ENCODE measurements at regions not wholly inside any gene's neighbourhood (a gene's known extent, or its start where the extent isn't known, plus 50 kb on each side); places are given as distances from the start of the nearest gene placed in this dataset.
"Not testable (repeated sequence)": the region's sequence is repeated elsewhere in the genome, so short reads cannot be mapped to it uniquely, and the experiment has no call there.

GRCh38 chr12:114167431-114167830, 201.3 kb upstream of the RBM19 start:
- no peaks in the 10 kb centered on the region for H3K9me3 Mint-ChIP-seq
- CTCF ChIA-PET, result no interaction called here
- no peak for DNase-seq

GRCh38 chr12:114166362-114166761, 200.2 kb upstream of the RBM19 start:
- CTCF ChIA-PET, result no interaction called here

More at GRCh38 chr12:114167431-114167830, 201.3 kb upstream of the RBM19 start:
- POLR2A ChIA-PET, result no interaction called here
- Mint-ChIP-seq H3K4me1 (no peaks in the 10 kb centered on the region), H3K36me3 (ENCODE audit: low read depth) (no peaks in the 10 kb centered on the region), H3K27ac (no peak overlapping the region), H3K4me3 (no peak overlapping the region), H3K27me3 (no peaks in the 10 kb centered on the region)

GRCh38 chr12:114165921-114166320, 199.8 kb upstream of the RBM19 start:
- Mint-ChIP-seq H3K27ac (no peak overlapping the region), H3K27me3 (no peaks in the 10 kb centered on the region), H3K4me1 (no peaks in the 10 kb centered on the region), H3K4me3 (no peak overlapping the region), H3K9me3 (no peaks in the 10 kb centered on the region), H3K36me3 (ENCODE audit: low read depth) (no peaks in the 10 kb centered on the region)
- no peak for DNase-seq
- POLR2A ChIA-PET, result no interaction called here
- CTCF ChIA-PET, result no interaction called here

More at GRCh38 chr12:114166362-114166761, 200.2 kb upstream of the RBM19 start:
- no peaks in the 10 kb centered on the region for H3K9me3 Mint-ChIP-seq
- POLR2A ChIA-PET, result no interaction called here
- H3K27ac Mint-ChIP-seq, result no peak overlapping the region
- no peaks in the 10 kb centered on the region for H3K27me3 Mint-ChIP-seq
- H3K4me1 Mint-ChIP-seq, result no peaks in the 10 kb centered on the region
- no peaks in the 10 kb centered on the region for H3K36me3 Mint-ChIP-seq (ENCODE audit: low read depth)
- DNase-seq, result no peak
- no peak overlapping the region for H3K4me3 Mint-ChIP-seq

GRCh38 chr12:114164351-114164750, 198.2 kb upstream of the RBM19 start:
- no peaks in the 10 kb centered on the region for H3K9me3 Mint-ChIP-seq
- no peaks in the 10 kb centered on the region for H3K36me3 Mint-ChIP-seq (ENCODE audit: low read depth)
- H3K27ac Mint-ChIP-seq, result no peak overlapping the region
- no peak overlapping the region for H3K4me3 Mint-ChIP-seq
- CTCF ChIA-PET, result no interaction called here
- H3K4me1 Mint-ChIP-seq, result no peaks in the 10 kb centered on the region
- no peak for DNase-seq
- POLR2A ChIA-PET, result no interaction called here
- no peaks in the 10 kb centered on the region for H3K27me3 Mint-ChIP-seq

- CTCF ChIA-PET, result interaction anchor here (1.7 kb wide), 1 partner anchor 10 kb away, joined by 3 read pairs; no protein-coding TSS in a partner anchor
- DNase-seq, result no peak
- no peak overlapping the region for H3K4me3 Mint-ChIP-seq
- no peaks in the 10 kb centered on the region for H3K4me1 Mint-ChIP-seq
- H3K9me3 Mint-ChIP-seq, result no peaks in the 10 kb centered on the region
- no peaks in the 10 kb centered on the region for H3K36me3 Mint-ChIP-seq (ENCODE audit: low read depth)
- no peak overlapping the region for H3K27ac Mint-ChIP-seq
- H3K27me3 Mint-ChIP-seq, result no peaks in the 10 kb centered on the region
- POLR2A ChIA-PET, result no interaction called here
These were observed 197.6 kb upstream of the RBM19 start for GRCh38 chr12:114163771-114164170.

GRCh38 chr12:114160445-114160844, 194.3 kb upstream of the RBM19 start:
- DNase-seq, result no peak
- H3K27me3 Mint-ChIP-seq, result no peaks in the 10 kb centered on the region
- H3K27ac Mint-ChIP-seq, result no peak overlapping the region
- CTCF ChIA-PET, result no interaction called here
- POLR2A ChIA-PET, result no interaction called here
- no peaks in the 10 kb centered on the region for H3K4me1 Mint-ChIP-seq
- H3K4me3 Mint-ChIP-seq, result no peak overlapping the region
- H3K9me3 Mint-ChIP-seq, result no peaks in the 10 kb centered on the region
- H3K36me3 Mint-ChIP-seq (ENCODE audit: low read depth), result no peaks in the 10 kb centered on the region

GRCh38 chr12:114152890-114153289, 186.8 kb upstream of the RBM19 start:
- Mint-ChIP-seq H3K36me3 (ENCODE audit: low read depth) (no peaks in the 10 kb centered on the region), H3K4me3 (no peak overlapping the region), H3K27ac (no peak overlapping the region), H3K27me3 (no peaks in the 10 kb centered on the region), H3K4me1 (no peaks in the 10 kb centered on the region), H3K9me3 (no peaks in the 10 kb centered on the region)
- no peak for DNase-seq
- POLR2A ChIA-PET, result no interaction called here
- CTCF ChIA-PET, result no interaction called here

- no peak overlapping the region for H3K4me3 Mint-ChIP-seq
- no peaks in the 10 kb centered on the region for H3K27me3 Mint-ChIP-seq
- ChIA-PET POLR2A (no interaction called here), CTCF (no interaction called here)
- no peaks in the 10 kb centered on the region for H3K9me3 Mint-ChIP-seq
- no peaks in the 10 kb centered on the region for H3K4me1 Mint-ChIP-seq
- H3K27ac Mint-ChIP-seq, result no peak overlapping the region
- H3K36me3 Mint-ChIP-seq (ENCODE audit: low read depth), result no peaks in the 10 kb centered on the region
- no peak for DNase-seq
These were observed 185.9 kb upstream of the RBM19 start for GRCh38 chr12:114152066-114152465.

GRCh38 chr12:114150584-114150983, 184.5 kb upstream of the RBM19 start:
- H3K27me3 Mint-ChIP-seq; CTCF ChIA-PET; H3K36me3 Mint-ChIP-seq (ENCODE audit: low read depth); DNase-seq; POLR2A ChIA-PET; H3K4me1 Mint-ChIP-seq; H3K9me3 Mint-ChIP-seq; H3K4me3 Mint-ChIP-seq; H3K27ac Mint-ChIP-seq: not testable (repeated sequence)

- H3K36me3 Mint-ChIP-seq (ENCODE audit: low read depth), result no peaks in the 10 kb centered on the region
- no peak overlapping the region for H3K27ac Mint-ChIP-seq
- no peaks in the 10 kb centered on the region for H3K9me3 Mint-ChIP-seq
- POLR2A ChIA-PET, result no interaction called here
- H3K4me3 Mint-ChIP-seq, result no peak overlapping the region
- CTCF ChIA-PET, result no interaction called here
- no peak for DNase-seq
- H3K27me3 Mint-ChIP-seq, result no peaks in the 10 kb centered on the region
- H3K4me1 Mint-ChIP-seq, result no peaks in the 10 kb centered on the region
These were observed 175.9 kb upstream of the RBM19 start for GRCh38 chr12:114141921-114142564.

- Mint-ChIP-seq H3K9me3 (no peaks in the 10 kb centered on the region), H3K27ac (no peak overlapping the region), H3K4me1 (no peaks in the 10 kb centered on the region), H3K27me3 (no peaks in the 10 kb centered on the region), H3K4me3 (no peak overlapping the region), H3K36me3 (ENCODE audit: low read depth) (no peaks in the 10 kb centered on the region)
- ChIA-PET CTCF (interaction anchor here (0.6 kb wide), 1 partner anchor 568 kb away, joined by 4 read pairs; no protein-coding TSS in a partner anchor), POLR2A (no interaction called here)
- DNase-seq, result no peak
These were observed 174.5 kb upstream of the RBM19 start for GRCh38 chr12:114140576-114140975.

- no peaks in the 10 kb centered on the region for H3K36me3 Mint-ChIP-seq (ENCODE audit: low read depth)
- ChIA-PET POLR2A (no interaction called here), CTCF (no interaction called here)
- H3K4me1 Mint-ChIP-seq, result no peaks in the 10 kb centered on the region
- no peak overlapping the region for H3K27ac Mint-ChIP-seq
- DNase-seq, result no peak
- H3K4me3 Mint-ChIP-seq, result no peak overlapping the region
- no peaks in the 10 kb centered on the region for H3K9me3 Mint-ChIP-seq
- H3K27me3 Mint-ChIP-seq, result no peaks in the 10 kb centered on the region
These were observed 170.5 kb upstream of the RBM19 start for GRCh38 chr12:114136631-114137030.

GRCh38 chr12:114134922-114135321, 168.8 kb upstream of the RBM19 start:
- Mint-ChIP-seq H3K27ac (no peak overlapping the region), H3K4me3 (no peak overlapping the region), H3K4me1 (no peaks in the 10 kb centered on the region), H3K27me3 (no peaks in the 10 kb centered on the region), H3K9me3 (no peaks in the 10 kb centered on the region), H3K36me3 (ENCODE audit: low read depth) (no peaks in the 10 kb centered on the region)
- DNase-seq, result no peak
- ChIA-PET POLR2A (no interaction called here), CTCF (interaction anchor here (0.8 kb wide), 1 partner anchor 8 kb away, joined by 3 read pairs; no protein-coding TSS in a partner anchor)

- Mint-ChIP-seq H3K27me3 (no peaks in the 10 kb centered on the region), H3K4me1 (no peaks in the 10 kb centered on the region), H3K27ac (no peak overlapping the region), H3K36me3 (ENCODE audit: low read depth) (no peaks in the 10 kb centered on the region), H3K9me3 (no peaks in the 10 kb centered on the region), H3K4me3 (no peak overlapping the region)
- ChIA-PET CTCF (no interaction called here), POLR2A (no interaction called here)
- no peak for DNase-seq
These were observed 165.7 kb upstream of the RBM19 start for GRCh38 chr12:114131824-114132223.

Data from activated CD4-positive, alpha-beta T cell treated with anti-CD3 and anti-CD28 coated beads, Interleukin-2, amount 10 ng/mL, durations not matched to agents 7 days and 5 days (primary cell).